IMR-90 (cell line): ENCODE measurements at regions not wholly inside any gene's neighbourhood (a gene's known extent, or its start where the extent isn't known, plus 50 kb on each side); places are given as distances from the start of the nearest gene placed in this dataset.
A peak's percentile ranks its signal among the peaks of the same experiment; 100 is the strongest.

ENCODE experiments used
- ATAC-seq: fragments of 200-7000 bp; cut with Tn5 transposase; 2 replicates; pipeline ENCODE4 v1.9.1; 2020; ENCODE audit warnings: low read depth, mild to moderate bottlenecking, moderate library complexity
- BruUV-seq: library from RNA; stranded (reverse); fragments of 400-500 nt; replicated peaks from 2 replicates; lab custom pipeline; 2021; lab: Mats Ljungman, UMichigan
- CTCF ChIA-PET: fragments of 300-600 bp; formaldehyde crosslinking; extraction: SDS; loops from one replicate; lab custom pipeline; 2021; ENCODE audit warnings: antibody characterized with exemption; lab: Yijun Ruan, JAX
- POLR2A ChIA-PET: fragments of 300-600 bp; sonication (Branson Sonifier 250); formaldehyde crosslinking; loops from one replicate; lab custom pipeline; 2022; ENCODE audit warnings: antibody characterized with exemption; ENCODE audit not compliant: unreplicated experiment; lab: Charles Lee
- DNase-seq: peaks from one replicate; pipeline ENCODE4 v3.0.0; 2013
- H2AFZ ChIP-seq: replicated peaks from 2 replicates; pipeline ENCODE3; 2013; ENCODE audit warnings: low read length, mild to moderate bottlenecking; ENCODE audit not compliant: poor library complexity
- H2AK5ac ChIP-seq: 2 replicates; pipeline ENCODE4 v1.6.1; 2013; ENCODE audit warnings: low read depth, low read length, inconsistent platforms
- H2AK9ac ChIP-seq: replicated peaks from 2 replicates; pipeline ENCODE3; 2013; ENCODE audit warnings: mild to moderate bottlenecking, low read depth, low read length, moderate library complexity; ENCODE audit not compliant: poor library complexity
- H2BK120ac ChIP-seq: 2 replicates; pipeline ENCODE4 v1.6.1; 2013; ENCODE audit warnings: low read depth, low read length, inconsistent platforms
- H2BK15ac ChIP-seq: 3 replicates; pipeline ENCODE4 v1.6.1; 2013; ENCODE audit warnings: low read depth, low read length, inconsistent platforms
- H2BK20ac ChIP-seq: 2 replicates; pipeline ENCODE4 v1.6.1; 2013; ENCODE audit warnings: low read depth, mild to moderate bottlenecking, inconsistent platforms, low read length, moderate library complexity
- H2BK5ac ChIP-seq: 2 replicates; pipeline ENCODE4 v1.6.1; 2013; ENCODE audit warnings: mild to moderate bottlenecking, low read depth, low read length, inconsistent platforms; ENCODE audit not compliant: poor library complexity, severe bottlenecking
- H3K14ac ChIP-seq: replicated peaks from 2 replicates; pipeline ENCODE4 v1.6.1; 2013; ENCODE audit warnings: low read depth, low read length, inconsistent platforms
- H3K18ac ChIP-seq: 2 replicates; pipeline ENCODE4 v1.6.1; 2013; ENCODE audit warnings: low read depth, low read length, control low read depth
- H3K23ac ChIP-seq: 2 replicates; pipeline ENCODE4 v1.6.1; 2013; ENCODE audit warnings: low read depth, low read length, inconsistent platforms
- H3K27ac ChIP-seq: 2 replicates; pipeline ENCODE4 v1.5.1; 2013; ENCODE audit warnings: mild to moderate bottlenecking, control low read depth, low read length; ENCODE audit not compliant: insufficient read depth
- H3K27me3 ChIP-seq: 2 replicates; pipeline ENCODE4 v1.6.1; 2013; ENCODE audit warnings: low read length; ENCODE audit not compliant: control insufficient read depth, insufficient read depth
- H3K36me3 ChIP-seq: 2 replicates; pipeline ENCODE4 v1.6.1; 2013; ENCODE audit warnings: low read length, mixed read lengths; ENCODE audit not compliant: control insufficient read depth, insufficient read depth
- H3K4ac ChIP-seq: 2 replicates; pipeline ENCODE4 v1.6.1; 2013; ENCODE audit warnings: low read depth, low read length, inconsistent platforms
- H3K4me1 ChIP-seq: 2 replicates; pipeline ENCODE4 v1.6.1; 2013; ENCODE audit warnings: low read length, mixed read lengths; ENCODE audit not compliant: control insufficient read depth, insufficient read depth
- H3K4me2 ChIP-seq: 2 replicates; pipeline ENCODE4 v1.6.1; 2013; ENCODE audit warnings: low read depth, mild to moderate bottlenecking, control low read depth, low read length, moderate library complexity
- H3K4me3 ChIP-seq: 2 replicates; pipeline ENCODE4 v1.5.1; 2013; ENCODE audit warnings: low read depth, mild to moderate bottlenecking, control low read depth, low read length, moderate library complexity; ENCODE audit not compliant: insufficient read depth
- H3K56ac ChIP-seq: 2 replicates; pipeline ENCODE4 v1.6.1; 2013; ENCODE audit warnings: low read length, inconsistent platforms; ENCODE audit not compliant: insufficient read depth; ENCODE audit errors: extremely low read depth
- H3K79me1 ChIP-seq, 2 experiments: 2 replicates each; pipeline ENCODE4 v1.6.1; 2013; ENCODE audit warnings: low read length in 2 of 2, inconsistent platforms in 1 of 2, low read depth in 1 of 2
- H3K9ac ChIP-seq: 2 replicates; pipeline ENCODE4 v1.6.1; 2013; ENCODE audit warnings: low read depth, low read length, control low read depth
- H3K9me1 ChIP-seq: 2 replicates; pipeline ENCODE4 v1.6.1; 2013; ENCODE audit warnings: low read length, inconsistent platforms; ENCODE audit not compliant: insufficient read depth
- H3K9me3 ChIP-seq: 2 replicates; pipeline ENCODE4 v1.6.1; 2013; ENCODE audit warnings: low read length; ENCODE audit not compliant: control insufficient read depth, insufficient read depth
- H4K20me1 ChIP-seq: 2 replicates; pipeline ENCODE4 v1.6.1; 2013; ENCODE audit warnings: low read length, inconsistent platforms; ENCODE audit not compliant: insufficient read depth
- H4K5ac ChIP-seq: 2 replicates; pipeline ENCODE4 v1.6.1; 2013; ENCODE audit warnings: mild to moderate bottlenecking, low read depth, low read length, control low read depth
- H4K8ac ChIP-seq, 2 experiments: 2 replicates each; pipeline ENCODE4 v1.6.1; 2013; ENCODE audit warnings: low read depth in 2 of 2, low read length in 2 of 2, control low read depth in 1 of 2, inconsistent platforms in 1 of 2
- H4K91ac ChIP-seq: 2 replicates; pipeline ENCODE4 v1.6.1; 2013; ENCODE audit warnings: low read depth, low read length, inconsistent platforms; ENCODE audit not compliant: insufficient read depth
- CEBPB ChIP-seq: IDR thresholded peaks from 2 replicates; pipeline ENCODE4 v1.6.1; 2012; ENCODE audit warnings: low read depth, low read length, improper control_type of control experiment
- POLR2A ChIP-seq: IDR thresholded peaks from 2 replicates; pipeline ENCODE4 v1.6.1; 2012; ENCODE audit warnings: mild to moderate bottlenecking, low read depth, low read length
- WGBS, 2 experiments: methylation state at CpG; one replicate each; pipeline versions ENCODE4 v1.1.5 to v1.1.7; 2013; ENCODE audit warnings: missing lambda C conversion rate in 2 of 2; ENCODE audit not compliant: insufficient read length in 1 of 2; ENCODE audit errors: extremely low coverage in 2 of 2; 5-methylcytosine and 5-hydroxymethylcytosine counted together
- dilution Hi-C: fragments of 300-500 bp; cut with HindIII; formaldehyde crosslinking; loops from one replicate; pipeline ENCODE4 v1.14.3; 2018; ENCODE audit warnings: low sequenced_read_pairs; ENCODE audit not compliant: unreplicated experiment
- in situ Hi-C: fragments of 300-500 bp; cut with MboI; formaldehyde crosslinking; loops from 3 replicates; pipeline ENCODE4 v1.14.3; 2019; ENCODE audit warnings: low sequenced_read_pairs, inconsistent platforms, mixed read lengths
- intact Hi-C: fragments of 100-400 bp; cut with micrococcal nuclease; formaldehyde crosslinking; loops from 2 replicates; pipeline ENCODE4 v1.10.0; 2022

DNA sequence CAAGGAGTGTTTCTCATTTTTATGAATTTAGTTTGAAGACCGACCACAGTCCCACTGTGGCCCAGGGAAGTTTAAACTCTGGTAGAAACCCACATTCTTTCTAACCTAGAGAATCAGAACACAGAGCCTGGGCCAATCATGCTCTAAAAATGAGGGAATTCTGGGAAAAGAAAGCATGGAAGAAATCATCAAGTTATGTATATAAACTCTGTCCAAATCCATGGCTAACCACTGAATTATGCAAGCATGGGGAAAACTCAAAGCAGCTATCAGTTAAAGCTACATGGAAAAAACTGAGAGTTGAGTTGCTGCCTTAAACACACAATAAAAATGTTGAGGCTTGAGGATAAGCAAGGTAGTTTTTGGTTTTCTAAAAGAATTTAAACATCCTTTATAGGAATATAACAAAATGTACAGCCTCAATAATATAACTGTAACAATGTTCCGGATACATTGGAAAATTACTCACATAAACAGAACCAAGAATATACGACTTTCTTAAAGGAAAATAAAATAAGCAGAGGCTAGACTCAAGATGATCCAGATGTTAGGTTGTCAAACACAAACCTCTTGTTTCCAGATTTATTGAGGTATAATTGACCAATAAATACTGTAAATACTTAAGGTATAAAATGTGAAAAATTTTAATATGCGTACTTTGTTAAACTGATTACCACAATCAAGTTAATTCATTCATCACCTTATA, 311.2 kb upstream of the GNAI1 start:
- Histone ChIP-seq H2BK120ac (peak overlapping the region; percentile 74), H3K4me3 (no peak overlapping the region), H2BK15ac (no peak overlapping the region), H3K9ac (no peak overlapping the region), H4K8ac (peak overlapping the region in 1 of 2 experiments; percentile 37; a peak in 2 of 4 replicates), H3K4me2 (no peak overlapping the region), H3K14ac (peak overlapping the region; percentile 76), H2AFZ (no peak overlapping the region), H3K36me3 (no peaks in the 10 kb centered on the region), H3K56ac (no peak overlapping the region), H2AK5ac (no peak overlapping the region; the same call in 1 of the 2 replicates), H2BK20ac (peak overlapping the region; percentile 67; the same call in 1 of the 2 replicates), H3K4ac (peak overlapping the region; percentile 3; the same call in 1 of the 2 replicates), H2AK9ac (no peak overlapping the region), H3K9me1 (no peaks in the 10 kb centered on the region), H3K4me1 (peaks cover 3% of the 10 kb centered on the region), H2BK5ac (peak overlapping the region; percentile 93), H3K23ac (peak overlapping the region; percentile 31; the same call in 1 of the 2 replicates), H3K27ac (peak overlapping the region; percentile 36; the same call in 1 of the 2 replicates), H4K5ac (peak overlapping the region; percentile 71; the same call in 1 of the 2 replicates), H3K27me3 (no peaks in the 10 kb centered on the region), H3K9me3 (no peaks in the 10 kb centered on the region), H4K20me1 (no peaks in the 10 kb centered on the region), H3K18ac (peak overlapping the region; percentile 33), H4K91ac (no peak overlapping the region), H3K79me1 (no peaks in the 10 kb centered on the region)
- peak; percentile 81 for ATAC-seq
- CTCF ChIA-PET: no interaction called here
- POLR2A ChIA-PET: no interaction called here
- in situ Hi-C loops (no loop called here), intact Hi-C loops (loop anchor here (5.0 kb wide), 1 partner anchor 194 kb away; no protein-coding TSS in a partner anchor), dilution Hi-C loops (no loop called here)
- no CpG with 5 or more reads among the region's 4 CpGs for WGBS, 2 experiments
- no TSS peak for BruUV-seq
- TF ChIP-seq CEBPB (peak; percentile 58; the same call in 1 of the 2 replicates), POLR2A (no peak)
- DNase-seq: peak; percentile 74
